ENCODE measurements at regions not wholly inside any gene's neighbourhood (a gene's known extent, or its start where the extent isn't known, plus 50 kb on each side); places are given as distances from the start of the nearest gene placed in this dataset.

DNA sequence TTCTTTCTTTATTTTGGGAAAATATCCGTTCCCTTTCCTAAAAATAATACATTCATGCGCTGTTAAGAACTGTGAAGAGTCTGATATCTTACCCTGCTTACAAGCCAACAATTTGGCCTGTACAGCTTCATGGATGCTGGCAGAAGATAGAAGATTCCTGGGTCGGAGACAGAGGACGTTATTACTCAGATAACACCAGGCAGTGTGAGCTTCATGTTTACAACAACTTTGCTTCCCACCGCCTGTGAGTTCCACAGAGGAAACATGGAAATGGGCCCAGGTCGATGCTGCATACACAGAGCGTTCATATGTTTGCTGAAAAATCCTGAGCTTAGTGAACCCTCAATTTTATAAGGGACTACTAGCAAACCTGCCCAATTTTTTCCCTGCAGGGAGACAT lies 705.6 kb upstream of the SEL1L start:
- no peaks in the 10 kb centered on the region for H3K36me3 ChIP-seq (ENCODE audit: control insufficient read depth in 2 of 3, insufficient read depth in 3 of 3, low read length in 3 of 3)
- no peak overlapping the region for H3K9ac ChIP-seq (ENCODE audit: low read length in 3 of 3)
- no peak overlapping the region for H3K27ac ChIP-seq (ENCODE audit: low read depth in 2 of 2, low read length in 2 of 2)
- TF ChIP-seq, protein P1, sequence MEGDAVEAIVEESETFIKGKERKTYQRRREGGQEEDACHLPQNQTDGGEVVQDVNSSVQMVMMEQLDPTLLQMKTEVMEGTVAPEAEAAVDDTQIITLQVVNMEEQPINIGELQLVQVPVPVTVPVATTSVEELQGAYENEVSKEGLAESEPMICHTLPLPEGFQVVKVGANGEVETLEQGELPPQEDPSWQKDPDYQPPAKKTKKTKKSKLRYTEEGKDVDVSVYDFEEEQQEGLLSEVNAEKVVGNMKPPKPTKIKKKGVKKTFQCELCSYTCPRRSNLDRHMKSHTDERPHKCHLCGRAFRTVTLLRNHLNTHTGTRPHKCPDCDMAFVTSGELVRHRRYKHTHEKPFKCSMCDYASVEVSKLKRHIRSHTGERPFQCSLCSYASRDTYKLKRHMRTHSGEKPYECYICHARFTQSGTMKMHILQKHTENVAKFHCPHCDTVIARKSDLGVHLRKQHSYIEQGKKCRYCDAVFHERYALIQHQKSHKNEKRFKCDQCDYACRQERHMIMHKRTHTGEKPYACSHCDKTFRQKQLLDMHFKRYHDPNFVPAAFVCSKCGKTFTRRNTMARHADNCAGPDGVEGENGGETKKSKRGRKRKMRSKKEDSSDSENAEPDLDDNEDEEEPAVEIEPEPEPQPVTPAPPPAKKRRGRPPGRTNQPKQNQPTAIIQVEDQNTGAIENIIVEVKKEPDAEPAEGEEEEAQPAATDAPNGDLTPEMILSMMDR (IDR thresholded peaks at IDR 0.05; ENCODE audit: borderline replicate concordance, extremely low read depth, insufficient read depth), result no peak
- no peak for DNase-seq
- H3K4me3 ChIP-seq (ENCODE audit: low read length in 3 of 3), result no peak overlapping the region
- intact Hi-C loops (cut with DNase I), result no loop called here
- no peaks in the 10 kb centered on the region for H3K4me1 ChIP-seq (ENCODE audit: control insufficient read depth in 2 of 3, insufficient read depth in 2 of 3, low read depth in 1 of 3, low read length in 3 of 3)
- FAIRE-seq, result no peak
- H3K9me3 ChIP-seq (ENCODE audit: control insufficient read depth in 2 of 3, insufficient read depth in 1 of 3, low read length in 3 of 3), result no peaks in the 10 kb centered on the region
- H3K27me3 ChIP-seq (ENCODE audit: control insufficient read depth, insufficient read depth, low read length), result no peaks in the 10 kb centered on the region

DNA sequence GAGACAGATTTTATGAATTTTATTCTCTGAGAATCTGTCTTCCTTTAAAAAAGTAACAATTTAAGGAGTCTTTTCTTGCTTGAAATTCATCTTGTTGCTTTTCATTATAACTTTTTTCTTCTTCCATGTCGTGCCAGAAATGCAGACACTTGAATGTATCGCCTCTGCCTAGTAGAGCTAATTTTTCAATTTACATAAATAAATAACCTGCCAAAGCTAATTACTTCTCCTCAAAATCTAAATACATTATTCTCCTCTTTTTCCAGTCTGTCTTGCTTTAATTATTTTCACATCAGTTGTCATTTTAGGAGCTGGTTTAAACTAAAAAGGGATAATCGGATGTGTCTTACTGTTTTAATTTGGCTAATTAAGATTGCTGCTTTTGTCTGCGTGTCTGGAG lies 711.1 kb upstream of the SEL1L start:
- intact Hi-C loops (cut with DNase I), result no loop called here
- no peak overlapping the region for H3K9ac ChIP-seq (ENCODE audit: low read length in 3 of 3)
- FAIRE-seq, result no peak
- TF ChIP-seq, protein P1 (IDR thresholded peaks at IDR 0.05; ENCODE audit: borderline replicate concordance, extremely low read depth, insufficient read depth), result no peak
- no peaks in the 10 kb centered on the region for H3K27me3 ChIP-seq (ENCODE audit: control insufficient read depth, insufficient read depth, low read length)
- H3K4me3 ChIP-seq (ENCODE audit: low read length in 3 of 3), result no peak overlapping the region
- no peaks in the 10 kb centered on the region for H3K36me3 ChIP-seq (ENCODE audit: control insufficient read depth in 2 of 3, insufficient read depth in 3 of 3, low read length in 3 of 3)
- no peaks in the 10 kb centered on the region for H3K9me3 ChIP-seq (ENCODE audit: control insufficient read depth in 2 of 3, insufficient read depth in 1 of 3, low read length in 3 of 3)
- H3K4me1 ChIP-seq (ENCODE audit: control insufficient read depth in 2 of 3, insufficient read depth in 2 of 3, low read depth in 1 of 3, low read length in 3 of 3), result no peaks in the 10 kb centered on the region
- H3K27ac ChIP-seq (ENCODE audit: low read depth in 2 of 2, low read length in 2 of 2), result no peak overlapping the region
- no peak for DNase-seq

DNA sequence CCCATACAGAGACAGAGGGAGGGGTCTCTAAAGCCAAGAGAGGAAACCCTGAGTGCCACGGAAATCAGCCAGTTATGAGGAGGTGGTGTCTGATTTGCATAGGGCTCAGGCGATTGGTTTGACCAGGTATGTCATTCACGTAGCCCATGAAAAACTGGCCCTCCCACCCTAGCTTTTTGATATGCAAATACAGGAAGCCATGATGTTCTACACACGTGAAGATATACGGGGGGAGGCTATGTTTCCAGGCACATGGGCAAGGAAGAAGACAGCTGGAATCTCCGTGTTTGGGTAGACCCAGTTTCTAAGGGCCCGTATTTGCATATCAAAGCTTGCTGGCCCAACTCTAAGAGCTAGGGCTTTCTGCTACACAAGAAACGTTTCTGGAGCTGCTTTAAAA lies 717.8 kb upstream of the SEL1L start:
- Histone ChIP-seq H3K4me1 (ENCODE audit: control insufficient read depth in 2 of 3, insufficient read depth in 2 of 3, low read depth in 1 of 3, low read length in 3 of 3) (no peaks in the 10 kb centered on the region), H3K27me3 (ENCODE audit: control insufficient read depth, insufficient read depth, low read length) (no peaks in the 10 kb centered on the region), H3K27ac (ENCODE audit: low read depth in 2 of 2, low read length in 2 of 2) (no peak overlapping the region), H3K4me3 (ENCODE audit: low read length in 3 of 3) (no peak overlapping the region), H3K36me3 (ENCODE audit: control insufficient read depth in 2 of 3, insufficient read depth in 3 of 3, low read length in 3 of 3) (no peaks in the 10 kb centered on the region), H3K9ac (ENCODE audit: low read length in 3 of 3) (no peak overlapping the region), H3K9me3 (ENCODE audit: control insufficient read depth in 2 of 3, insufficient read depth in 1 of 3, low read length in 3 of 3) (no peaks in the 10 kb centered on the region)
- no peak for DNase-seq
- TF ChIP-seq, protein P1 (IDR thresholded peaks at IDR 0.05; ENCODE audit: borderline replicate concordance, extremely low read depth, insufficient read depth), result no peak
- no peak for FAIRE-seq
- intact Hi-C loops (cut with DNase I), result no loop called here

DNA sequence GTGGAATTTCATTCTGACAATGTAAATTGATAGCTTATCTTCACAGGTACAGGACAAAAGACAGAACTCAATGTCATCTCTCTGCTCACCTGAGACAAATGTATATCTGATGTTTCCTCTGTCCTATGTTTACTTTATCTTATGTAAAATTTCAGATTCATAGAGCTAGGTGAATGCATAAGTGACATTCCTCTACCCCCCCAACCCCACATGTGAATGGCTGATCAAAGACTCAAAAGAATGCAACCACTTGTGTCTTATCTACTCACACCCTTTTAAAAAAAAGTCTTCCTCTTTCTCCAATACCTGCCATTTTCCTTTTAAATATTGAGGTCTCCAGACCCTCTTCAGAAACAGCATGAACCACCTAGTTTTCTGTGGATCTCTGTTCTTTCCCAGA lies 736.6 kb upstream of the SEL1L start:
- FAIRE-seq (no peak), DNase-seq (no peak)
- H3K27ac ChIP-seq (ENCODE audit: low read depth in 2 of 2, low read length in 2 of 2), result no peak overlapping the region
- intact Hi-C loops (cut with DNase I), result no loop called here
- H3K9me3 ChIP-seq (ENCODE audit: control insufficient read depth in 2 of 3, insufficient read depth in 1 of 3, low read length in 3 of 3), result no peaks in the 10 kb centered on the region
- TF ChIP-seq, protein P1 (IDR thresholded peaks at IDR 0.05; ENCODE audit: borderline replicate concordance, extremely low read depth, insufficient read depth), result no peak
- no peaks in the 10 kb centered on the region for H3K27me3 ChIP-seq (ENCODE audit: control insufficient read depth, insufficient read depth, low read length)
- no peak overlapping the region for H3K9ac ChIP-seq (ENCODE audit: low read length in 3 of 3)
- H3K4me3 ChIP-seq (ENCODE audit: low read length in 3 of 3), result no peak overlapping the region
- H3K36me3 ChIP-seq (ENCODE audit: control insufficient read depth in 2 of 3, insufficient read depth in 3 of 3, low read length in 3 of 3), result no peaks in the 10 kb centered on the region
- no peaks in the 10 kb centered on the region for H3K4me1 ChIP-seq (ENCODE audit: control insufficient read depth in 2 of 3, insufficient read depth in 2 of 3, low read depth in 1 of 3, low read length in 3 of 3)

Measured in kidney (tissue), 13 donors.